Spleen (tissue), 11 donors: ENCODE measurements at regions not wholly inside any gene's neighbourhood (a gene's known extent, or its start where the extent isn't known, plus 50 kb on each side); places are given as distances from the start of the nearest gene placed in this dataset.

Source experiments
- DNase-seq: peaks from one replicate; pipeline ENCODE4 v3.0.0-alpha.2; 2020
- H3K27ac ChIP-seq, 8 donors: fragments of 200-600 bp; sonication (generic) in 7 of 8; 1 replicate in 4 of 8; 2 replicates in 4 of 8; pipeline versions ENCODE4 v1.5.0 to v1.8.0; 2016 to 2021; ENCODE audit warnings: inconsistent platforms in 4 of 8, mild to moderate bottlenecking in 4 of 8, moderate library complexity in 1 of 8
- H3K27me3 ChIP-seq, 7 donors: fragments of 200-600 bp; sonication (generic) in 6 of 7; replicated peaks in 1 of 7; 1 replicate in 4 of 7; 2 replicates in 3 of 7; pipeline versions ENCODE4 v1.5.0 to v1.8.0; 2016 to 2021; ENCODE audit warnings: inconsistent platforms in 3 of 7, mild to moderate bottlenecking in 1 of 7
- H3K36me3 ChIP-seq, 6 donors: fragments of 200-600 bp; sonication (generic) in 5 of 6; 1 replicate in 4 of 6; 2 replicates in 2 of 6; pipeline versions ENCODE4 v1.5.0 to v1.8.0; 2016 to 2021; ENCODE audit warnings: inconsistent platforms in 2 of 6
- H3K4me1 ChIP-seq, 6 donors: fragments of 200-600 bp; sonication (generic) in 5 of 6; 1 replicate in 3 of 6; 2 replicates in 3 of 6; pipeline versions ENCODE4 v1.5.0 to v1.8.0; 2016 to 2021; ENCODE audit warnings: inconsistent platforms in 3 of 6
- H3K4me3 ChIP-seq, 8 donors: fragments of 200-600 bp; sonication (generic) in 7 of 8; 1 replicate in 4 of 8; 2 replicates in 4 of 8; pipeline versions ENCODE4 v1.5.0 to v1.8.0; 2016 to 2021; ENCODE audit warnings: inconsistent platforms in 4 of 8, mild to moderate bottlenecking in 4 of 8, moderate library complexity in 2 of 8
- H3K9me3 ChIP-seq, 8 donors: fragments of 200-600 bp; sonication (generic) in 7 of 8; 1 replicate in 4 of 8; 2 replicates in 4 of 8; pipeline versions ENCODE4 v1.5.0 to v1.8.0; 2016 to 2021; ENCODE audit warnings: inconsistent platforms in 4 of 8
- POLR2A ChIP-seq, 3 donors: fragments of 450-650 bp; IDR thresholded peaks; one replicate each; pipeline ENCODE4 v1.5.1; 2017; ENCODE audit warnings: antibody characterized with exemption in 3 of 3, mild to moderate bottlenecking in 1 of 3
- POLR2AphosphoS5 ChIP-seq, 3 donors: sonication (generic); formaldehyde crosslinking; IDR thresholded peaks; one replicate each; pipeline ENCODE4 v1.5.1; 2017; ENCODE audit warnings: antibody characterized with exemption in 3 of 3
- WGBS, 5 donors: extraction: QIAGEN DNeasy Blood & Tissue Kit in 3 of 5; methylation state at CpG; one replicate each; pipeline versions ENCODE4 v1.1.5 to v1.1.7; 2013 to 2018; 5-methylcytosine and 5-hydroxymethylcytosine counted together
- intact Hi-C: fragments of 100-400 bp; cut with DNase I; formaldehyde crosslinking; loops from one replicate; pipeline ENCODE4 v1.15.0; 2023; ENCODE audit warnings: low total_unique reads
- TF ChIP-seq, protein P1 (sequence below), 11 experiments: fragments of 200-600 bp in 7 of 11; fragments of 450-650 bp in 4 of 11; sonication (generic) in 4 of 11; IDR thresholded peaks in 8 of 11; conservative IDR thresholded peaks in 3 of 11; 1 replicate in 7 of 11; 2 replicates in 4 of 11; pipeline versions ENCODE4 v1.4.0 to v1.8.0; 2016 to 2021; ENCODE audit warnings: antibody characterized with exemption in 11 of 11, inconsistent platforms in 4 of 11, mild to moderate bottlenecking in 1 of 11
- donor health status: healthy with polysubstance abuse.
- donor health status: DM: no; HTN: no; CAD: no; lungs with moderate emphysema.
- donor health status: DM: no; HTN: no; CAD: no.
- donor health status: Bipolar disorder and iron deficiency.
- donor health status: healthy.
- donor health status: DM: no; HTN: no; CAD: no.
- donor health status: DM: yes; HTN: yes; CAD: no.

DNA sequence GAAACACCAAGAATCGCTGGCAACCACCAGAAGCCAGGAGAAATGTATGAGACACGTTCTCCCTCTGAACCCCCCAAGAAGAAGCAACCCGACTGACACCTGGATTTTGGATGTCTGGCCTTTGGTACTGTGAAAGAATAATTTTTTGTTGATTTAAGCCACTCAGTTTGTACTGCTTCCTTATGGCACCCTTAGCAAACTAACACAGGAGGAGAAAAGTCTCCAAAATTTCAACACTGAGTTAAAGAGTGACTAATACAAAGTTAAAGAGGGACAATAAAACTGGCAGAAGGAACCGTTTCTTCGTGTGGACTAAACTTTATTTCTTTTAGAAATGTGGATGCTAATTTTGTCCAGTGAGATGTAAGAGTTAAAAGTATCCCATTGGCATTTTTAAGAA is 660.9 kb upstream of the LINC00305 start:
- H3K4me1 ChIP-seq: no peaks in the 10 kb centered on the region
- no peak for DNase-seq
- H3K36me3 ChIP-seq: no peaks in the 10 kb centered on the region
- H3K27me3 ChIP-seq: no peaks in the 10 kb centered on the region
- H3K9me3 ChIP-seq: peaks cover 0 to 20% (median 6%) of the 10 kb centered on the region in 8 donors
- intact Hi-C loops: no loop called here
- TF ChIP-seq POLR2A (IDR thresholded peaks at IDR 0.05) (no peak), POLR2AphosphoS5 (IDR thresholded peaks at IDR 0.05) (no peak)
- TF ChIP-seq, protein P1, sequence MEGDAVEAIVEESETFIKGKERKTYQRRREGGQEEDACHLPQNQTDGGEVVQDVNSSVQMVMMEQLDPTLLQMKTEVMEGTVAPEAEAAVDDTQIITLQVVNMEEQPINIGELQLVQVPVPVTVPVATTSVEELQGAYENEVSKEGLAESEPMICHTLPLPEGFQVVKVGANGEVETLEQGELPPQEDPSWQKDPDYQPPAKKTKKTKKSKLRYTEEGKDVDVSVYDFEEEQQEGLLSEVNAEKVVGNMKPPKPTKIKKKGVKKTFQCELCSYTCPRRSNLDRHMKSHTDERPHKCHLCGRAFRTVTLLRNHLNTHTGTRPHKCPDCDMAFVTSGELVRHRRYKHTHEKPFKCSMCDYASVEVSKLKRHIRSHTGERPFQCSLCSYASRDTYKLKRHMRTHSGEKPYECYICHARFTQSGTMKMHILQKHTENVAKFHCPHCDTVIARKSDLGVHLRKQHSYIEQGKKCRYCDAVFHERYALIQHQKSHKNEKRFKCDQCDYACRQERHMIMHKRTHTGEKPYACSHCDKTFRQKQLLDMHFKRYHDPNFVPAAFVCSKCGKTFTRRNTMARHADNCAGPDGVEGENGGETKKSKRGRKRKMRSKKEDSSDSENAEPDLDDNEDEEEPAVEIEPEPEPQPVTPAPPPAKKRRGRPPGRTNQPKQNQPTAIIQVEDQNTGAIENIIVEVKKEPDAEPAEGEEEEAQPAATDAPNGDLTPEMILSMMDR (IDR thresholded peaks at IDR 0.05 in 8 of 11, conservative IDR thresholded peaks at IDR 0.05 in 3 of 11): no peak
- 80 to 86% (median 80%) methylated on average over 5 of the region's 5 CpGs for WGBS, 5 donors
- no peak overlapping the region for H3K27ac ChIP-seq
- no peak overlapping the region for H3K4me3 ChIP-seq

DNA sequence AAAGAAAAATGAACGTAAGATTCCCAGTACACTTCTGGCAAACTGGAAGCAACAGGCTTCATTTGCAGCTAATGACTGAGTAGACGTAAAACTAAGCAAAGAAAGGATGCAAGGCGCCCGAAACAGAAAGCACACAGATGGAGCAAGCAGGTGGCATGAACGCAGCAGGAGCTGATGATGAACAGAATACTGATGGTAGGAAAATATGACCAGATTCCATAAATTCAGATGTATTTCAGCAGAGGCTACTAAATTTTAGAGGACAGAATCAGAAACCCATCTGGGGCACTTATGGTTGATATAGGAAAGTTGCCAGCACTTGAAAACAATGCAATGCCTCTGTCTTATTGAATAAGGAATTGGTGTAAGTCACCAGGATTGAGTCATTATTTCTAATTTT is 658.7 kb upstream of the LINC00305 start:
- H3K27ac ChIP-seq: no peak overlapping the region
- H3K4me3 ChIP-seq: no peak overlapping the region
- DNase-seq: no peak
- intact Hi-C loops: no loop called here
- no peaks in the 10 kb centered on the region for H3K9me3 ChIP-seq
- no peak for TF ChIP-seq POLR2A (IDR thresholded peaks at IDR 0.05)
- no peak for TF ChIP-seq POLR2AphosphoS5 (IDR thresholded peaks at IDR 0.05)
- TF ChIP-seq, protein P1 (IDR thresholded peaks at IDR 0.05 in 8 of 11, conservative IDR thresholded peaks at IDR 0.05 in 3 of 11): no peak
- WGBS, 5 donors: 84 to 94% (median 90%) methylated on average over 5 of the region's 5 CpGs
- no peaks in the 10 kb centered on the region for H3K27me3 ChIP-seq
- H3K36me3 ChIP-seq: no peaks in the 10 kb centered on the region
- no peaks in the 10 kb centered on the region for H3K4me1 ChIP-seq

DNA sequence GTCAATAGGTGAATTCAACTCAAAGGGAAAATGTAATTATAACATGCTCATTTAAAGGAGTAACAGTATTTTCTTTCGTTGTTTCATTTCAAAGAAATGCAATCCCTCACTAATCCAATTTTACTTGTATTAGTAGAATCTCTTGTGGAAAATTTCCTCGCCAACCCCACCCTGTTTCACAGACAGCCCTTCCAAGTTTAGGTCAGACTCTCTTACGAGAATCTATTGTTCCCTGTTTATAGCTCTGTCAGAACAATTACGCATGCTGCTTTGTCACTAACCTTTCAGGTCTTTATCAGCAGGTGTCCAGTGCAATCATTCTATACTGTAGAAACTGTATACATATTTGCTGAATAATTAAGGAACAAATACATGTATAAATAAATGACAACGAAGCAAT is 657.8 kb upstream of the LINC00305 start:
- no peaks in the 10 kb centered on the region for H3K36me3 ChIP-seq
- no peak for DNase-seq
- 81 to 92% (median 83%) methylated on average over 5 of the region's 5 CpGs for WGBS, 5 donors
- no peaks in the 10 kb centered on the region for H3K9me3 ChIP-seq
- H3K4me1 ChIP-seq: no peaks in the 10 kb centered on the region
- TF ChIP-seq, protein P1 (IDR thresholded peaks at IDR 0.05 in 8 of 11, conservative IDR thresholded peaks at IDR 0.05 in 3 of 11): no peak
- TF ChIP-seq POLR2A (IDR thresholded peaks at IDR 0.05) (no peak), POLR2AphosphoS5 (IDR thresholded peaks at IDR 0.05) (no peak)
- H3K4me3 ChIP-seq: no peak overlapping the region
- no peak overlapping the region for H3K27ac ChIP-seq
- H3K27me3 ChIP-seq: no peaks in the 10 kb centered on the region
- intact Hi-C loops: no loop called here

DNA sequence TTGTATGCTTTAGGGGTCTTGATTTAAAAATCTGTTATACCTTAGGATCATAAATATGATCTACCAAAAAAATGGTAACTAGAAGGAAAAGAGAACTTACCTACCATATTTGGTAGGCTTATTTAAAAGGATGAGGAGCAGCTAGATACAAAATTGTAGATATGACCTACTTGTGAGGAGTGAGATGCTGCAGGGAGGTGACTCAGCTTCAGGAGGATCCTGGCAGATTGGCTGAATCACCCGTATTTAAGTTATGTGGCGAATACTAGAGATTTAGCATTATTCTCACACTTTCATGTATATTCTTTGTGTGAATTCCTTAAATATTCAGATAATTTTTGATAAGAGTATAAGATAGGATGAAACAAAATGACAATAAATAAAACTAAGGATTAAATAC is 657.3 kb upstream of the LINC00305 start:
- DNase-seq: no peak
- H3K27ac ChIP-seq: no peak overlapping the region
- no peaks in the 10 kb centered on the region for H3K36me3 ChIP-seq
- TF ChIP-seq POLR2AphosphoS5 (IDR thresholded peaks at IDR 0.05) (no peak), POLR2A (IDR thresholded peaks at IDR 0.05) (no peak)
- TF ChIP-seq, protein P1 (IDR thresholded peaks at IDR 0.05 in 8 of 11, conservative IDR thresholded peaks at IDR 0.05 in 3 of 11): no peak
- no peaks in the 10 kb centered on the region for H3K27me3 ChIP-seq
- intact Hi-C loops: no loop called here
- 88 to 92% (median 91%) methylated on average over 2 of the region's 2 CpGs for WGBS, 5 donors
- no peaks in the 10 kb centered on the region for H3K4me1 ChIP-seq
- H3K4me3 ChIP-seq: no peak overlapping the region
- H3K9me3 ChIP-seq: no peaks in the 10 kb centered on the region
